ENCODE measurements at regions not wholly inside any gene's neighbourhood (a gene's known extent, or its start where the extent isn't known, plus 50 kb on each side); places are given as distances from the start of the nearest gene placed in this dataset.

- no peaks in the 10 kb centered on the region for H3K9me3 ChIP-seq (ENCODE audit: control insufficient read depth, insufficient read depth, low read depth, low read length)
- H3K27ac ChIP-seq (ENCODE audit: extremely low read depth, low read depth, low read length): no peak overlapping the region
- CTCF ChIA-PET: no interaction called here
- no peaks in the 10 kb centered on the region for H3K36me3 ChIP-seq (ENCODE audit: control insufficient read depth in 2 of 2, insufficient read depth in 1 of 2, low read length in 2 of 2)
- no peaks in the 10 kb centered on the region for H3K4me1 ChIP-seq (ENCODE audit: control insufficient read depth, insufficient read depth, low read length)
- peak; percentile 83 for TF ChIP-seq SETDB1 (IDR thresholded peaks at IDR 0.05; ENCODE audit: insufficient read length, low read length)
- TF ChIP-seq ZNF335 (tag by site-specific recombination; conservative IDR thresholded peaks at IDR 0.05): no peak
- POLR2A ChIA-PET: no interaction called here
- H3K4me3 ChIP-seq (ENCODE audit: low read depth, low read length): no peak overlapping the region
Observed at GRCh38 chr3:27590437-27591298, 106.5 kb upstream of the SLC4A7 start.

- ChIA-PET CTCF (no interaction called here), POLR2A (no interaction called here)
- Histone ChIP-seq H3K27ac (ENCODE audit: extremely low read depth, low read depth, low read length) (no peak overlapping the region), H3K9me3 (ENCODE audit: control insufficient read depth, insufficient read depth, low read depth, low read length) (no peaks in the 10 kb centered on the region), H3K36me3 (ENCODE audit: control insufficient read depth in 2 of 2, insufficient read depth in 1 of 2, low read length in 2 of 2) (no peaks in the 10 kb centered on the region), H3K4me1 (ENCODE audit: control insufficient read depth, insufficient read depth, low read length) (no peaks in the 10 kb centered on the region), H3K4me3 (ENCODE audit: low read depth, low read length) (no peak overlapping the region)
- no peak for TF ChIP-seq EGR2 (tag by site-specific recombination; IDR thresholded peaks at IDR 0.05; ENCODE audit: low read depth)
- no peak for TF ChIP-seq ZNF707 (tag by site-specific recombination; IDR thresholded peaks at IDR 0.05)
- no peak for TF ChIP-seq ZNF785 (tag by site-specific recombination; IDR thresholded peaks at IDR 0.05)
- TF ChIP-seq AEBP2 (tag by site-specific recombination; IDR thresholded peaks at IDR 0.05; ENCODE audit: borderline replicate concordance): no peak
- no peak for TF ChIP-seq ZNF184 (tag by site-specific recombination; IDR thresholded peaks at IDR 0.05)
- TF ChIP-seq ZNF391 (tag by site-specific recombination; IDR thresholded peaks at IDR 0.05; ENCODE audit: borderline replicate concordance, low read depth): no peak
- TF ChIP-seq ZNF610 (tag by site-specific recombination; IDR thresholded peaks at IDR 0.05; ENCODE audit: borderline replicate concordance): no peak
- TF ChIP-seq ZNF398 (tag by site-specific recombination; IDR thresholded peaks at IDR 0.05): no peak
- no peak for TF ChIP-seq ZNF112 (tag by site-specific recombination; IDR thresholded peaks at IDR 0.05)
- TF ChIP-seq ZNF629 (tag by site-specific recombination; IDR thresholded peaks at IDR 0.05): no peak
- no peak for TF ChIP-seq ZNF701 (tag by site-specific recombination; IDR thresholded peaks at IDR 0.05)
- no peak for TF ChIP-seq ZNF404 (tag by site-specific recombination; IDR thresholded peaks at IDR 0.05)
- no peak for TF ChIP-seq ZNF747 (tag by site-specific recombination; IDR thresholded peaks at IDR 0.05)
- TF ChIP-seq ZXDB (tag by site-specific recombination; IDR thresholded peaks at IDR 0.05): no peak
- TF ChIP-seq ZNF394 (tag by site-specific recombination; IDR thresholded peaks at IDR 0.05; ENCODE audit: borderline replicate concordance): no peak
Observed at GRCh38 chr3:27589795-27590194, 105.6 kb upstream of the SLC4A7 start.

DNA sequence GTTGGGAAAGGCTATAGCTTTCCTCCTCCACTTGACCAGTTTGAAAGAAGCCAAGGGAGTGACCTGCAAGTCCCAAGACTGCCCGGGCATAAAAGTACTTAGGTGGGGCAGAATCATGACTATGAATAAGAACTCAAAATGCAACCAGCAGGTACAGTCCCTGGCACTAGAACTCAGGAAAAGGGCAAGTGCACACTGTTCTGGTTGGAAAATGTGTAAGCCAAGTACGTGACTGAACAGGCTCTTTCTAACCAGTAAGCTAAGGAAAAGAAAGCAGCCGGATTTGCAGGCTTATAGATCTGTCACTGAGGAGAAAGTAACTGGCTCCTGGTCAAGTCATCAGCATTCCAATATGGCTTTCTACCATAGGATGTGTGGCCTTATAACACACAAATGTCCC, 101.2 kb upstream of the SLC4A7 start:
- CTCF ChIA-PET: interaction anchor here (0.6 to 1.1 kb wide), 2 partner anchors 96 to 293 kb away, joined by 3 to 4 read pairs; no protein-coding TSS in a partner anchor
- POLR2A ChIA-PET: no interaction called here
- H3K27ac ChIP-seq (ENCODE audit: extremely low read depth, low read depth, low read length): no peak overlapping the region
- TF ChIP-seq BCL11B (tag by site-specific recombination; IDR thresholded peaks at IDR 0.05; ENCODE audit: low read depth): no peak
- no peak for TF ChIP-seq PRDM6 (tag by site-specific recombination; IDR thresholded peaks at IDR 0.05)
- TF ChIP-seq KLF10 (tag by site-specific recombination; IDR thresholded peaks at IDR 0.05): no peak
- TF ChIP-seq ZNF416 (tag by site-specific recombination; IDR thresholded peaks at IDR 0.05): no peak
- no peak for TF ChIP-seq ZNF239 (tag by site-specific recombination; IDR thresholded peaks at IDR 0.05)

More for the DNA sequence above, 101.2 kb upstream of the SLC4A7 start:
- H3K4me3 ChIP-seq (ENCODE audit: low read depth, low read length): no peak overlapping the region
- no peaks in the 10 kb centered on the region for H3K4me1 ChIP-seq (ENCODE audit: control insufficient read depth, insufficient read depth, low read length)
- H3K36me3 ChIP-seq (ENCODE audit: control insufficient read depth in 2 of 2, insufficient read depth in 1 of 2, low read length in 2 of 2): no peaks in the 10 kb centered on the region
- no peaks in the 10 kb centered on the region for H3K9me3 ChIP-seq (ENCODE audit: control insufficient read depth, insufficient read depth, low read depth, low read length)

Measured in HEK293 (cell line).